ENCODE measurements at regions not wholly inside any gene's neighbourhood (a gene's known extent, or its start where the extent isn't known, plus 50 kb on each side); places are given as distances from the start of the nearest gene placed in this dataset.
"Not testable (repeated sequence)": the region's sequence is repeated elsewhere in the genome, so short reads cannot be mapped to it uniquely, and the experiment has no call there.

GRCh38 chr11:92027136-92027535 is 197.5 kb upstream of the FAT3 start:
- TF ChIP-seq RAD21 (IDR thresholded peaks at IDR 0.05; ENCODE audit: low read length); CTCF (conservative IDR thresholded peaks at IDR 0.05; ENCODE audit: low read depth, low read length); MAFK (IDR thresholded peaks at IDR 0.05; ENCODE audit: low read depth, low read length); MXI1 (IDR thresholded peaks at IDR 0.05; ENCODE audit: borderline replicate concordance, low read depth, low read length); POLR2A (IDR thresholded peaks at IDR 0.05; ENCODE audit: low read depth, low read length); USF2 (IDR thresholded peaks at IDR 0.05; ENCODE audit: low read depth, low read length); RCOR1 (IDR thresholded peaks at IDR 0.05; ENCODE audit: insufficient replicate concordance, low read length); CHD1 (IDR thresholded peaks at IDR 0.05; ENCODE audit: low read depth, low read length); SMC3 (IDR thresholded peaks at IDR 0.05; ENCODE audit: low read depth, low read length); CEBPB (IDR thresholded peaks at IDR 0.05; ENCODE audit: low read depth, low read length); ELK1 (IDR thresholded peaks at IDR 0.05; ENCODE audit: borderline replicate concordance, low read depth, low read length): not testable (repeated sequence)

All from IMR-90 (cell line).